Mesendoderm (in vitro differentiated cells): ENCODE measurements at regions not wholly inside any gene's neighbourhood (a gene's known extent, or its start where the extent isn't known, plus 50 kb on each side); places are given as distances from the start of the nearest gene placed in this dataset.

ENCODE experiments used
- DNase-seq: peaks from one replicate; pipeline ENCODE4 v3.0.0; 2013
- H2AK5ac ChIP-seq: 2 replicates; pipeline ENCODE4 v1.6.1; 2013; ENCODE audit warnings: low read length, inconsistent platforms
- H2BK120ac ChIP-seq: 2 replicates; pipeline ENCODE4 v1.6.1; 2013; ENCODE audit warnings: low read depth, mild to moderate bottlenecking, low read length, moderate library complexity, mixed read lengths
- H2BK15ac ChIP-seq: replicated peaks from 2 replicates; pipeline ENCODE4 v1.6.1; 2013; ENCODE audit warnings: low read depth, mild to moderate bottlenecking, moderate library complexity
- H2BK5ac ChIP-seq: 2 replicates; pipeline ENCODE4 v1.6.1; 2013; ENCODE audit warnings: low read length, inconsistent platforms
- H3K18ac ChIP-seq: 2 replicates; pipeline ENCODE4 v1.6.1; 2013; ENCODE audit warnings: mild to moderate bottlenecking, low read length, mixed read lengths
- H3K23ac ChIP-seq: one replicate; pipeline ENCODE4 v1.6.1; 2013; ENCODE audit warnings: low read length
- H3K27ac ChIP-seq: 2 replicates; pipeline ENCODE4 v1.5.1; 2013; ENCODE audit warnings: low read depth, mild to moderate bottlenecking, inconsistent platforms, low read length, moderate library complexity
- H3K27me3 ChIP-seq: 2 replicates; pipeline ENCODE4 v1.6.1; 2013; ENCODE audit warnings: low read length, control low read depth, mild to moderate bottlenecking, inconsistent platforms; ENCODE audit not compliant: insufficient read depth, poor library complexity
- H3K36me3 ChIP-seq: 2 replicates; pipeline ENCODE4 v1.6.1; 2013; ENCODE audit warnings: low read length, inconsistent platforms; ENCODE audit not compliant: control insufficient read depth, insufficient read depth
- H3K4ac ChIP-seq: one replicate; pipeline ENCODE4 v1.6.1; 2013; ENCODE audit warnings: low read depth, mild to moderate bottlenecking, low read length, moderate library complexity
- H3K4me1 ChIP-seq: 2 replicates; pipeline ENCODE4 v1.6.1; 2013; ENCODE audit warnings: low read depth, low read length, inconsistent platforms; ENCODE audit not compliant: control insufficient read depth
- H3K4me2 ChIP-seq: 2 replicates; pipeline ENCODE4 v1.6.1; 2013; ENCODE audit warnings: low read length
- H3K4me3 ChIP-seq: 2 replicates; pipeline ENCODE4 v1.5.1; 2013; ENCODE audit warnings: mild to moderate bottlenecking, low read length
- H3K56ac ChIP-seq: one replicate; pipeline ENCODE4 v1.6.1; 2013; ENCODE audit warnings: low read length
- H3K79me1 ChIP-seq: 2 replicates; pipeline ENCODE4 v1.6.1; 2013; ENCODE audit warnings: low read length, inconsistent platforms
- H3K79me2 ChIP-seq: 2 replicates; pipeline ENCODE4 v1.6.1; 2013; ENCODE audit warnings: mild to moderate bottlenecking, low read length; ENCODE audit not compliant: control insufficient read depth, insufficient read depth
- H3K9ac ChIP-seq: 2 replicates; pipeline ENCODE4 v1.6.1; 2013; ENCODE audit warnings: low read length, inconsistent platforms
- H4K5ac ChIP-seq: one replicate; pipeline ENCODE4 v1.6.1; 2013; ENCODE audit warnings: low read length
- H4K8ac ChIP-seq: one replicate; pipeline ENCODE4 v1.6.1; 2013; ENCODE audit warnings: low read depth, mild to moderate bottlenecking, control low read depth, low read length, moderate library complexity
- WGBS: extraction: QIAGEN DNeasy Blood & Tissue Kit; methylation state at CpG from one replicate; pipeline ENCODE4 v1.1.7; 2013; ENCODE audit warnings: low lambda C conversion rate, missing lambda C conversion rate; ENCODE audit not compliant: insufficient coverage; ENCODE audit errors: extremely low coverage; 5-methylcytosine and 5-hydroxymethylcytosine counted together

DNA sequence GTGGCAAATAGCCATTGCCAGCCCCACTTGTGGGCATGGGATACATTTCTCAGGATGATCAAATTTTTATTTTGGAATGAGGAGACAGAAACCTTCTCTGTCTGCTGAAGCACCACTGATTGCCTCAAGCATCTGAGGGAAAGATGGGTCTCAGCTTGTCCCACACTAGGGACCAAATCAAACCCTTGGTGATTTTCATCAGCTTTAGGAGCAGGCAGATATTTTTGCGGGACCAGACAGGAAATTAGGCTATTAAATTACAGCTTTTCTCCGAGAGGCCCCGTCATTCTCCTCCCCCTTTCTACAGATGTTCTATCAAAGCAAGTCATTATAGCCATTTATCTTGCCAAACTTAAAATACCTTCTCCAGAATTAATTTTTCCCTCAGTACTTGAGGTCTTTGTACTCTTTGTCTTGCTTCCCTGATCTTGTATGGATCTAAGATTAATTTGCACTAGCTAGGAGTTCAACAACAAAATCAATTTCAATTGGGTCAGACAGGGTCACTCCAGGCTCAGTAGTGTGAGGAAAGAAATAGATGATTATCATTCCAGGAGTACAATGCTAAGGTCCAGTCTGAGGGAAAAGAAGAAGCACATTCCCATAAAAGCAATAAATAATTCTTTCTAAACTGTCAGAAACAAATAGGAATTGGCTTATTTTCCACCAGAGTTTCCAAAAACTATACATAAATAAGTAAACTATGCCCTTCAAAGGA lies 818.1 kb upstream of the SOX11 start:
- no peak overlapping the region for H3K18ac ChIP-seq

DNA sequence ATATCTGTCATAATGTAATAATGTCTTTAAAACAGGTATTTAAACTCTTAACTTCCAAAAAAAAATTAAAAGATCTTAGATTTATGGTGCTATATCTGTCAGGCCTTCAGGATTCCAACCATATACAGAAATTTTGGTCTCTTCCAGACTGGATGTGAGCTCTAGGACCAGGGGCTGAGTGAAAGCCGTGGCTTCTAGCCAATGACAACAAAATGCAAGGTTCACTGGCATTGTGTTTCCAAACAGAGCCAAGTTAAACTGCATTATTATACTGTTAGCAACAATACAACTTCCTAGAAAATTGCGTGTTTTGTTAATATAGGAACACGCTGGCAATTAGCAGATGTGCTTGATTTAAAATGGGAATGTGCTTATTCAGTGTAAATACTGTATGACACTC lies 809.8 kb upstream of the SOX11 start:
- Histone ChIP-seq H3K79me1 (no peaks in the 10 kb centered on the region), H3K79me2 (no peaks in the 10 kb centered on the region), H3K36me3 (no peaks in the 10 kb centered on the region), H3K4me2 (no peak overlapping the region), H3K18ac (no peak overlapping the region), H2AK5ac (no peak overlapping the region), H4K5ac (no peak overlapping the region), H2BK5ac (no peak overlapping the region), H2BK15ac (no peak overlapping the region), H3K27me3 (no peaks in the 10 kb centered on the region), H3K9ac (no peak overlapping the region), H3K4me3 (no peak overlapping the region), H3K56ac (no peak overlapping the region), H4K8ac (no peak overlapping the region), H2BK120ac (no peak overlapping the region), H3K27ac (no peak overlapping the region), H3K23ac (no peak overlapping the region), H3K4me1 (no peaks in the 10 kb centered on the region), H3K4ac (no peak overlapping the region)
- WGBS, result no CpG with 5 or more reads among the region's 3 CpGs
- no peak for DNase-seq

More for the DNA sequence above, 818.1 kb upstream of the SOX11 start:
- H3K4me1 ChIP-seq, result no peaks in the 10 kb centered on the region
- no peak overlapping the region for H2AK5ac ChIP-seq
- H3K56ac ChIP-seq, result no peak overlapping the region
- no peak overlapping the region for H3K4ac ChIP-seq
- no peak overlapping the region for H4K8ac ChIP-seq
- no peaks in the 10 kb centered on the region for H3K79me1 ChIP-seq
- WGBS, result no CpG with 5 or more reads among the region's 3 CpGs
- H3K4me3 ChIP-seq, result no peak overlapping the region
- no peaks in the 10 kb centered on the region for H3K79me2 ChIP-seq
- no peak overlapping the region for H2BK120ac ChIP-seq
- DNase-seq, result no peak
- no peak overlapping the region for H3K9ac ChIP-seq
- no peak overlapping the region for H3K4me2 ChIP-seq
- no peak overlapping the region for H4K5ac ChIP-seq
- no peak overlapping the region for H3K23ac ChIP-seq
- H3K27me3 ChIP-seq, result no peaks in the 10 kb centered on the region
- no peak overlapping the region for H2BK15ac ChIP-seq
- no peak overlapping the region for H2BK5ac ChIP-seq
- no peaks in the 10 kb centered on the region for H3K36me3 ChIP-seq
- H3K27ac ChIP-seq, result no peak overlapping the region

DNA sequence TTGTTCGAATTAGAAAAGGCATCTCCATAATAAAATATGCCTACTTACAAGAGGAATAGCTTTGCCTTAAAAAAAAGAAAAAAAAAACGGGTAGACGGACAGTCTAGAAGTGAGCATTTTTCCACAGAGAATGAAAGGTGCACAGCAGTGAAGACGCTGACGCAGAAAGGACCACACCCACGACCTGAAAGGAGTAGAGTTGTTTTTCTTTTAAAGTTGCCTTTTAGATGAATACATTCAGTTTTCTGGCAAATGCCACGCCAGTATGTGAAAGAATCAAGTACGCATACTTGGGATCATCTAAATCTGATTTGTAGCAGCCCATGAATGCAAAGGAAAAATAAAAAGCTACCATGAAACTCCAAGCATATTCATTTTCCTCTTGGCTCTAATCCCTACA lies 809.2 kb upstream of the SOX11 start:
- Histone ChIP-seq H4K8ac (no peak overlapping the region), H3K79me1 (no peaks in the 10 kb centered on the region), H3K4me3 (no peak overlapping the region), H3K4ac (no peak overlapping the region), H3K56ac (no peak overlapping the region), H3K18ac (no peak overlapping the region), H2BK15ac (no peak overlapping the region), H3K4me2 (no peak overlapping the region), H2BK5ac (no peak overlapping the region), H2BK120ac (no peak overlapping the region), H3K79me2 (no peaks in the 10 kb centered on the region), H3K27ac (no peak overlapping the region), H3K4me1 (no peaks in the 10 kb centered on the region), H3K23ac (no peak overlapping the region), H3K36me3 (no peaks in the 10 kb centered on the region), H2AK5ac (no peak overlapping the region), H3K27me3 (no peaks in the 10 kb centered on the region), H4K5ac (no peak overlapping the region), H3K9ac (no peak overlapping the region)
- WGBS, result no CpG with 5 or more reads among the region's 8 CpGs
- DNase-seq, result no peak

DNA sequence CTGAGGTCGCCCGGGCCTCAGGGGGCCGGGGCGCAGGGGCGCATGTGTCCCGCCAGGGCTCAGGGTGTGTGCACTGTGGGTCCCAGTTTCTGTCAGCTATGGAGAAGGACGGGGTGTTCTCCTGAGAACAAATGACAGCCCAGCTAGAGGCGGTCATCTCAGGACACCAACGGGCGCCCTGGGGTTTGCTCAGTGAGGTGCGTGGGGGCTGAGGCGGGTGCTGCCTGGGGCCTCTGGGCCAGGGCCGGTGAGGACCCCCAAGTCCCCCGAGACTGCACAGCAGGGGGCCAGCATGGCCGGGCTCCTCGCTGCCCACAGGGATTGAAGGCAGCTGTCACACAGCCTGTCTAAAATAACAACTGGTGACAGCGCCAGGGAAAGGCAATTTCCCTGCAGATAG lies 808.8 kb upstream of the SOX11 start:
- WGBS, result no CpG with 5 or more reads among the region's 17 CpGs
- H3K36me3 ChIP-seq, result no peaks in the 10 kb centered on the region
- no peak overlapping the region for H4K5ac ChIP-seq
- H2BK15ac ChIP-seq, result no peak overlapping the region
- no peak for DNase-seq
- H3K4me3 ChIP-seq, result no peak overlapping the region
- H2AK5ac ChIP-seq, result no peak overlapping the region
- no peak overlapping the region for H3K27ac ChIP-seq
- no peaks in the 10 kb centered on the region for H3K79me1 ChIP-seq
- no peak overlapping the region for H3K4ac ChIP-seq
- H3K23ac ChIP-seq, result no peak overlapping the region
- H3K4me1 ChIP-seq, result no peaks in the 10 kb centered on the region
- no peak overlapping the region for H3K9ac ChIP-seq
- no peak overlapping the region for H3K4me2 ChIP-seq
- H3K18ac ChIP-seq, result no peak overlapping the region
- no peak overlapping the region for H3K56ac ChIP-seq
- H3K27me3 ChIP-seq, result no peaks in the 10 kb centered on the region
- no peaks in the 10 kb centered on the region for H3K79me2 ChIP-seq
- no peak overlapping the region for H4K8ac ChIP-seq
- no peak overlapping the region for H2BK5ac ChIP-seq
- no peak overlapping the region for H2BK120ac ChIP-seq

DNA sequence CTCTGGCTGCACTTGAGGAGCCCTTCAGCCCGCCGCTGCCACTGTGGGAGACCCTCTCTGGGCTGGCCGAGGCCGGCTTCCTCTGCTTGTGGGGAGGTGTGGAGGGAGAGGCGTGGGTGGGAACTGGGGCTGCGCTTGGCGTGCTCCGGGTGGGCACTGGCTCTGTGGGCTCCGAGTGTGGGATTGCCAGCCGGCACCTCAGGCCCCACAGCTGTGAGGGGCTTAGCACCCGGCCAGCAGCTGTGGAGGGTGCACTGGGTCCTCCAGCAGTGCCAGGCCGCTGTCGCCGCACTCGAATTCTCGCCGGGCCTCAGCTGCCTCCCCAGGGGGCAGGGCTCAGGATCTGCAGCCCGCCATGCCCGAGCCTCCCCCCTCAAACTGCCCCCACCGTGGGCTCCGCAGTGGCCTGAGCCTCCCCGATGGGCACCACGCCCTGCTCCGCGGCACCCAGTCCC lies 808.0 kb upstream of the SOX11 start:
- Histone ChIP-seq H4K8ac (no peak overlapping the region), H3K4ac (no peak overlapping the region), H3K79me1 (no peaks in the 10 kb centered on the region), H2BK120ac (no peak overlapping the region), H3K27ac (no peak overlapping the region), H3K4me1 (no peaks in the 10 kb centered on the region), H2BK5ac (no peak overlapping the region), H3K56ac (no peak overlapping the region), H3K4me2 (no peak overlapping the region), H3K4me3 (no peak overlapping the region), H3K23ac (no peak overlapping the region), H3K9ac (no peak overlapping the region), H3K36me3 (no peaks in the 10 kb centered on the region), H4K5ac (no peak overlapping the region), H3K79me2 (no peaks in the 10 kb centered on the region), H3K18ac (no peak overlapping the region), H3K27me3 (no peaks in the 10 kb centered on the region), H2AK5ac (no peak overlapping the region), H2BK15ac (no peak overlapping the region)
- no CpG with 5 or more reads among the region's 25 CpGs for WGBS
- DNase-seq, result no peak

DNA sequence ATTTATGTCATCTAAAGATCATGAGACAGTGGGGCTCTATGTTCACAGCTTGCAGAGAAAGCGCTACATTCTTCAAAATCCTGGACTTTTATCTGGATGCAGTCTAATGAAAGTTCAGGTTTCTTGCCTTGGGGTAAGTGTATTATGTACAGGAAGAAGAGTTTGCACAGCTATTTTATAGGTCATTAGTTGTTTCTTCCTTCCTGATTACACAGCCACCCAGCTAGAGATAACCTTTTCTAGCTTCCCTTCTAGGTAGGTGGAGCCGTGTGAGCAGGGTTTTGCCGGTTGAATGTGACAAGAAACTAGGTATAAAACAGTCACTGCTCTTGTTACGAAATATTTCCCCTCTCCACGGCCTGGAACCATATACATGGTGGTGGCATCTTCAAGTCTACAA lies 800.8 kb upstream of the SOX11 start:
- Histone ChIP-seq H3K4me1 (no peaks in the 10 kb centered on the region), H3K79me1 (no peaks in the 10 kb centered on the region), H3K56ac (no peak overlapping the region), H3K23ac (no peak overlapping the region), H3K36me3 (no peaks in the 10 kb centered on the region), H3K4me3 (no peak overlapping the region), H3K27me3 (no peaks in the 10 kb centered on the region), H3K18ac (no peak overlapping the region), H3K4me2 (no peak overlapping the region), H3K9ac (no peak overlapping the region), H2BK5ac (no peak overlapping the region), H4K8ac (no peak overlapping the region), H4K5ac (no peak overlapping the region), H3K4ac (no peak overlapping the region), H2BK15ac (no peak overlapping the region), H2BK120ac (no peak overlapping the region), H3K27ac (no peak overlapping the region), H3K79me2 (no peaks in the 10 kb centered on the region), H2AK5ac (no peak overlapping the region)
- DNase-seq, result no peak
- WGBS, result no CpG with 5 or more reads among the region's 5 CpGs
